K562 (cell line): ENCODE measurements at regions not wholly inside any gene's neighbourhood (a gene's known extent, or its start where the extent isn't known, plus 50 kb on each side); places are given as distances from the start of the nearest gene placed in this dataset.

ENCODE experiments used
- CHD4 ChIP-seq: fragments of 200-600 bp; sonication (generic); IDR thresholded peaks from 3 replicates; pipeline ENCODE4 v1.6.1; 2012; ENCODE audit warnings: low read depth, mild to moderate bottlenecking, mixed read lengths, low read length, inconsistent platforms; ENCODE audit not compliant: insufficient read depth, insufficient replicate concordance, poor library complexity, severe bottlenecking
- EZH2 ChIP-seq: IDR thresholded peaks from 2 replicates; pipeline ENCODE4 v1.6.1; 2012; ENCODE audit warnings: low read depth, mild to moderate bottlenecking, inconsistent platforms, low read length, borderline replicate concordance
- FOXK1 ChIP-seq: sonication (generic); formaldehyde crosslinking; IDR thresholded peaks from 2 replicates; pipeline ENCODE4 v1.8.0; 2022; ENCODE audit warnings: missing genetic modification reagents, mild to moderate bottlenecking, borderline replicate concordance
- MAFF ChIP-seq: IDR thresholded peaks from 2 replicates; pipeline ENCODE4 v1.6.1; 2012; ENCODE audit warnings: low read length, improper control_type of control experiment
- RBM25 ChIP-seq: fragments of 200-400 bp; formaldehyde crosslinking; IDR thresholded peaks from 2 replicates; pipeline ENCODE4 v1.6.1; 2018; ENCODE audit warnings: low read length, low read depth, moderate library complexity; ENCODE audit not compliant: severe bottlenecking
- TF ChIP-seq, protein P1 (sequence below): sonication (generic); formaldehyde crosslinking; IDR thresholded peaks from 2 replicates; pipeline ENCODE4 v1.8.0; 2022; ENCODE audit warnings: mild to moderate bottlenecking, missing genetic modification reagents, borderline replicate concordance
- TF ChIP-seq, protein P2 (sequence below), 2 experiments: fragments of 450-650 bp in 1 of 2; sonication (generic) in 1 of 2; formaldehyde crosslinking in 1 of 2; IDR thresholded peaks in 1 of 2; conservative IDR thresholded peaks in 1 of 2; 2 replicates each; pipeline versions ENCODE4 v1.6.1 to v1.8.1; 2016 to 2023; ENCODE audit warnings: mild to moderate bottlenecking in 2 of 2, moderate library complexity in 2 of 2, inconsistent platforms in 1 of 2, missing genetic modification reagents in 1 of 2
- TF ChIP-seq, protein P3 (sequence below), 3 experiments: IDR thresholded peaks in 2 of 3; conservative IDR thresholded peaks in 1 of 3; 2 replicates each; pipeline ENCODE4 v1.5.1; 2011 to 2012; ENCODE audit warnings: low read length in 3 of 3, mild to moderate bottlenecking in 3 of 3, control low read depth in 2 of 3, improper control_type of control experiment in 1 of 3, inconsistent platforms in 1 of 3, low read depth in 1 of 3, mixed read lengths in 1 of 3, moderate library complexity in 1 of 3; ENCODE audit not compliant: insufficient read depth in 2 of 3

DNA sequence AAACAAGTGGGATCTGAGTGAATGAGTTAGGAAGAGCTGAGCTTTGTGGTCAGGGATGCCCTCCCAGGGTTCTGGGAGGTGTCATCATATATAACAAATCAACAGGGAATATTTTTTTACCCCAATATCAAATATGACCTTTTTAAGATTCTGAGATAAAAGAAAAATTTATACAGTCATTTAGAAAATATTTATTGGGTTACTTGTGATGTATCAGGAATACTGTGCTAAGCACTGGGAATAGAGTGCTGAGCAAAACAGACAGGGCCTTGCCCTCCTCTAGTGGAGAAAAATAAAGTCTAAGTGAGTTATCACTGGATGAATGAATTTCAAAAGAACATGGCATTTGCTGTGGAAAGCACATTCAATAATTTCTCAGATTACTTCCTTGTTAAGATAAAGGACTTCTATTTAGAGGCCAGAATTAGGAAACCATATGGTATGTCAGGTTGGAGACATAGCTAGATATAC lies 102.9 kb downstream of the BOD1 start:
- TF ChIP-seq, protein P1, sequence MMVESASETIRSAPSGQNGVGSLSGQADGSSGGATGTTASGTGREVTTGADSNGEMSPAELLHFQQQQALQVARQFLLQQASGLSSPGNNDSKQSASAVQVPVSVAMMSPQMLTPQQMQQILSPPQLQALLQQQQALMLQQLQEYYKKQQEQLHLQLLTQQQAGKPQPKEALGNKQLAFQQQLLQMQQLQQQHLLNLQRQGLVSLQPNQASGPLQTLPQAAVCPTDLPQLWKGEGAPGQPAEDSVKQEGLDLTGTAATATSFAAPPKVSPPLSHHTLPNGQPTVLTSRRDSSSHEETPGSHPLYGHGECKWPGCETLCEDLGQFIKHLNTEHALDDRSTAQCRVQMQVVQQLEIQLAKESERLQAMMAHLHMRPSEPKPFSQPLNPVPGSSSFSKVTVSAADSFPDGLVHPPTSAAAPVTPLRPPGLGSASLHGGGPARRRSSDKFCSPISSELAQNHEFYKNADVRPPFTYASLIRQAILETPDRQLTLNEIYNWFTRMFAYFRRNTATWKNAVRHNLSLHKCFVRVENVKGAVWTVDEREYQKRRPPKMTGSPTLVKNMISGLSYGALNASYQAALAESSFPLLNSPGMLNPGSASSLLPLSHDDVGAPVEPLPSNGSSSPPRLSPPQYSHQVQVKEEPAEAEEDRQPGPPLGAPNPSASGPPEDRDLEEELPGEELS (CRISPR knock-in tag) = no peak
- TF ChIP-seq MAFF (no peak), EZH2 (no peak), RBM25 (no peak), CHD4 (no peak), FOXK1 (CRISPR knock-in tag) (no peak)
- TF ChIP-seq, protein P2, sequence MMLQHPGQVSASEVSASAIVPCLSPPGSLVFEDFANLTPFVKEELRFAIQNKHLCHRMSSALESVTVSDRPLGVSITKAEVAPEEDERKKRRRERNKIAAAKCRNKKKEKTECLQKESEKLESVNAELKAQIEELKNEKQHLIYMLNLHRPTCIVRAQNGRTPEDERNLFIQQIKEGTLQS (IDR thresholded peaks at IDR 0.05) = no peak
- TF ChIP-seq, protein P2 (CRISPR knock-in tag; conservative IDR thresholded peaks at IDR 0.05) = no peak
- TF ChIP-seq, protein P3, sequence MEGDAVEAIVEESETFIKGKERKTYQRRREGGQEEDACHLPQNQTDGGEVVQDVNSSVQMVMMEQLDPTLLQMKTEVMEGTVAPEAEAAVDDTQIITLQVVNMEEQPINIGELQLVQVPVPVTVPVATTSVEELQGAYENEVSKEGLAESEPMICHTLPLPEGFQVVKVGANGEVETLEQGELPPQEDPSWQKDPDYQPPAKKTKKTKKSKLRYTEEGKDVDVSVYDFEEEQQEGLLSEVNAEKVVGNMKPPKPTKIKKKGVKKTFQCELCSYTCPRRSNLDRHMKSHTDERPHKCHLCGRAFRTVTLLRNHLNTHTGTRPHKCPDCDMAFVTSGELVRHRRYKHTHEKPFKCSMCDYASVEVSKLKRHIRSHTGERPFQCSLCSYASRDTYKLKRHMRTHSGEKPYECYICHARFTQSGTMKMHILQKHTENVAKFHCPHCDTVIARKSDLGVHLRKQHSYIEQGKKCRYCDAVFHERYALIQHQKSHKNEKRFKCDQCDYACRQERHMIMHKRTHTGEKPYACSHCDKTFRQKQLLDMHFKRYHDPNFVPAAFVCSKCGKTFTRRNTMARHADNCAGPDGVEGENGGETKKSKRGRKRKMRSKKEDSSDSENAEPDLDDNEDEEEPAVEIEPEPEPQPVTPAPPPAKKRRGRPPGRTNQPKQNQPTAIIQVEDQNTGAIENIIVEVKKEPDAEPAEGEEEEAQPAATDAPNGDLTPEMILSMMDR (IDR thresholded peaks at IDR 0.05 in 2 of 3, conservative IDR thresholded peaks at IDR 0.05 in 1 of 3; ENCODE audit: insufficient read depth in 2 of 3, low read depth in 1 of 3, low read length in 3 of 3) = no peak
